ENCODE measurements at regions not wholly inside any gene's neighbourhood (a gene's known extent, or its start where the extent isn't known, plus 50 kb on each side); places are given as distances from the start of the nearest gene placed in this dataset.

GRCh38 chr5:3736926-3737325 is 141.3 kb downstream of the IRX1 start:
- no peak for TF ChIP-seq CTCF (IDR thresholded peaks at IDR 0.05)
- TF ChIP-seq POLR2A (IDR thresholded peaks at IDR 0.05): no peak

Measured in Peyer's patch (tissue), 4 donors.